ENCODE measurements at regions not wholly inside any gene's neighbourhood (a gene's known extent, or its start where the extent isn't known, plus 50 kb on each side); places are given as distances from the start of the nearest gene placed in this dataset.

DNA sequence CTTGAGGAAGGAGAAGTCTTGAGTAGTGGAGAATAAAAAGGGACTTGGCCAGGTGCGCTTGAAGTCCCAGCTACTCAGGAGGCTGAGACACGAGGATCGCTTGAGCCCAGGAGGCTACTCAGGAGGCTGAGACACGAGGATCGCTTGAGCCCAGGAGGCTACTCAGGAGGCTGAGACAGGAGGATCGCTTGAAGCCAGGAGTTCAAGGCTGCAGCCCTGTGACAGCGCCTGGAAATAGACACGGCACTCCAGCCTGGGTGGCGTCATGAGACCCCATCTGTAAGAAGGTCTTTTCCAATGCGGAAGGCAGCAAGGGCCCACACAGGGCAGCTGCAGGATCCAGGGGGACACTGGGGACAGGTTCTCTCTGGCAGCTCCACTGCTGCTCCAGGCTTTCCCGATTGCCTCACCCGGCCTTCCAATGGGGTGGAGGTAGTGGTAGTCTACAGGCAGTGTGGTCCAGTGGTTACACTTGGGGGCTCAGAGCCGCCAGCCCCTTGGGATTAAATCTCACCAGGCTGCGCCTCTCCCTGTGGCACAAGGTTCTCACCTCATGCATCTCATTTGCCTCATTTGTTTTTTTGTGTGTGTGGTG lies 143.4 kb downstream of the SEC14L1 start:
- DNase-seq (ENCODE audit: extremely low read depth in 1 of 4, low spot score in 3 of 4) (no peak), ATAC-seq (no peak), FAIRE-seq (no peak)
- intact Hi-C loops (cut with micrococcal nuclease), result no loop called here
- no TSS peak for BruUV-seq (replicated peaks)
- H3K27ac ChIP-seq (ENCODE audit: extremely low read depth, low read depth, low read length), result no peak overlapping the region
- peaks cover 38 to 69% of the 10 kb centered on the region in 2 experiments for H3K4me1 ChIP-seq (replicated peaks in 1 of 2; ENCODE audit: control insufficient read depth in 2 of 2, insufficient read depth in 2 of 2, low read length in 2 of 2)
- CTCF ChIA-PET (ENCODE audit: low intra/inter-chr PET ratio), result no interaction called here
- POLR2A ChIA-PET, result no interaction called here
- WGBS (ENCODE audit: insufficient coverage, low coverage, missing lambda C conversion rate), result 64% methylated on average over 10 of the region's 14 CpGs
- H3K4me3 ChIP-seq, result no peak overlapping the region
- no peaks in the 10 kb centered on the region for H3K9me1 ChIP-seq (ENCODE audit: control insufficient read depth, insufficient read depth, low read length)
- peaks cover 0 to 2% of the 10 kb centered on the region in 2 experiments; a peak in 1 of 5 replicates for H3K27me3 ChIP-seq (ENCODE audit: control insufficient read depth in 2 of 2, insufficient read depth in 2 of 2, low read length in 2 of 2)
- TF ChIP-seq NEUROD1 (IDR thresholded peaks at IDR 0.05; ENCODE audit: borderline replicate concordance, low read depth, low read length, partially characterized antibody), result no peak
- no peak for TF ChIP-seq ZNF121 (CRISPR knock-in tag; conservative IDR thresholded peaks at IDR 0.05)
- no peak for TF ChIP-seq ZSCAN29 (IDR thresholded peaks at IDR 0.05)
- TF ChIP-seq, protein P1, sequence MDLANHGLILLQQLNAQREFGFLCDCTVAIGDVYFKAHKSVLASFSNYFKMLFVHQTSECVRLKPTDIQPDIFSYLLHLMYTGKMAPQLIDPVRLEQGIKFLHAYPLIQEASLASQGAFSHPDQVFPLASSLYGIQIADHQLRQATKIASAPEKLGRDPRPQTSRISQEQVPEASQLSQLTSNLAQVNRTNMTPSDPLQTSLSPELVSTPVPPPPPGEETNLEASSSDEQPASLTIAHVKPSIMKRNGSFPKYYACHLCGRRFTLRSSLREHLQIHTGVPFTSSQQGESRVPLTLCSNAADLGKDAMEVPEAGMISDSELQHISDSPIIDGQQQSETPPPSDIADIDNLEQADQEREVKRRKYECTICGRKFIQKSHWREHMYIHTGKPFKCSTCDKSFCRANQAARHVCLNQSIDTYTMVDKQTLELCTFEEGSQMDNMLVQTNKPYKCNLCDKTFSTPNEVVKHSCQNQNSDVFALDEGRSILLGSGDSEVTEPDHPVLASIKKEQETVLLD (IDR thresholded peaks at IDR 0.05), result no peak
- no peak for TF ChIP-seq ZNF24 (IDR thresholded peaks at IDR 0.05)
- TF ChIP-seq ZNF212 (CRISPR knock-in tag; IDR thresholded peaks at IDR 0.05), result no peak
- no peak for TF ChIP-seq IRF2 (CRISPR knock-in tag; IDR thresholded peaks at IDR 0.05)
- TF ChIP-seq ZNF696 (CRISPR knock-in tag; conservative IDR thresholded peaks at IDR 0.05), result no peak
- TF ChIP-seq E2F3 (CRISPR knock-in tag; IDR thresholded peaks at IDR 0.05), result no peak
- no peak for TF ChIP-seq WHSC1 (IDR thresholded peaks at IDR 0.05; ENCODE audit: low read length)
- no peak for TF ChIP-seq ZNF184 (CRISPR knock-in tag; IDR thresholded peaks at IDR 0.05)
- no peak for TF ChIP-seq PHF21A (IDR thresholded peaks at IDR 0.05; ENCODE audit: borderline replicate concordance, low read depth)
- no peaks in the 10 kb centered on the region for H3K9me3 ChIP-seq (replicated peaks; ENCODE audit: control insufficient read depth, insufficient read depth, low read depth, low read length)
- H3K9ac ChIP-seq (ENCODE audit: insufficient read depth in 1 of 2, low read depth in 2 of 2, low read length in 2 of 2), result no peak overlapping the region
- H3K36me3 ChIP-seq (ENCODE audit: control insufficient read depth, insufficient read depth, low read length), result no peaks in the 10 kb centered on the region
- H2AFZ ChIP-seq (ENCODE audit: low read depth, low read length), result no peak overlapping the region
- in situ Hi-C loops (cut with MboI), result no loop called here
- 0 out of 2 replicates have a peak, but pooled peaks cover 3% of the 10 kb centered on the region for H4K20me1 ChIP-seq (replicated peaks; ENCODE audit: control insufficient read depth, insufficient read depth, low read length)
- no peaks in the 10 kb centered on the region for H3K79me2 ChIP-seq (ENCODE audit: control insufficient read depth, insufficient read depth, low read length)
- no peak overlapping the region for H3K4me2 ChIP-seq (ENCODE audit: insufficient read depth, low read length)
